ENCODE measurements at regions not wholly inside any gene's neighbourhood (a gene's known extent, or its start where the extent isn't known, plus 50 kb on each side); places are given as distances from the start of the nearest gene placed in this dataset.

GRCh38 chr14:35985474-35986218, 159.5 kb downstream of the BRMS1L start:
- Histone ChIP-seq H3K9me3 (no peaks in the 10 kb centered on the region), H3K27me3 (no peaks in the 10 kb centered on the region), H3K27ac (no peak overlapping the region), H3K4me1 (no peaks in the 10 kb centered on the region), H3K4me3 (no peak overlapping the region), H3K36me3 (ENCODE audit: low read depth, missing control alignments) (no peaks in the 10 kb centered on the region)
- TF ChIP-seq POLR2A (IDR thresholded peaks at IDR 0.05) = no peak
- peak in 1 of 3 experiments; percentile 13 for TF ChIP-seq CTCF (IDR thresholded peaks at IDR 0.05)
- no peak for DNase-seq
- WGBS, 2 donors = 49 to 63% methylated on average over 5 of the region's 5 CpGs
- intact Hi-C loops (cut with DNase I; ENCODE audit: low total_unique reads) = no loop called here

GRCh38 chr14:35979531-35979930, 153.4 kb downstream of the BRMS1L start:
- Histone ChIP-seq H3K36me3 (ENCODE audit: low read depth, missing control alignments) (no peaks in the 10 kb centered on the region), H3K4me1 (no peaks in the 10 kb centered on the region), H3K27ac (no peak overlapping the region), H3K9me3 (no peaks in the 10 kb centered on the region), H3K27me3 (no peaks in the 10 kb centered on the region), H3K4me3 (no peak overlapping the region)
- WGBS, 2 donors = 56 to 61% methylated on average over 6 of the region's 6 CpGs
- TF ChIP-seq CTCF (IDR thresholded peaks at IDR 0.05) = no peak
- no peak for TF ChIP-seq POLR2A (IDR thresholded peaks at IDR 0.05)
- DNase-seq = no peak
- intact Hi-C loops (cut with DNase I; ENCODE audit: low total_unique reads) = no loop called here

- intact Hi-C loops (cut with DNase I; ENCODE audit: low total_unique reads) = no loop called here
- H3K4me3 ChIP-seq = no peak overlapping the region
- 65 to 67% methylated on average over 6 of the region's 6 CpGs for WGBS, 2 donors
- no peak for DNase-seq
- H3K9me3 ChIP-seq = no peaks in the 10 kb centered on the region
- no peaks in the 10 kb centered on the region for H3K27me3 ChIP-seq
- no peaks in the 10 kb centered on the region for H3K36me3 ChIP-seq (ENCODE audit: low read depth, missing control alignments)
- no peak for TF ChIP-seq POLR2A (IDR thresholded peaks at IDR 0.05)
- no peak for TF ChIP-seq CTCF (IDR thresholded peaks at IDR 0.05)
- H3K27ac ChIP-seq = no peak overlapping the region
- no peaks in the 10 kb centered on the region for H3K4me1 ChIP-seq
These were observed 152.4 kb downstream of the BRMS1L start for GRCh38 chr14:35978561-35978960.

- no peak overlapping the region for H3K27ac ChIP-seq
- no peaks in the 10 kb centered on the region for H3K27me3 ChIP-seq
- intact Hi-C loops (cut with DNase I; ENCODE audit: low total_unique reads) = no loop called here
- DNase-seq = no peak
- no peaks in the 10 kb centered on the region for H3K9me3 ChIP-seq
- no peak overlapping the region for H3K4me3 ChIP-seq
- TF ChIP-seq CTCF (IDR thresholded peaks at IDR 0.05) (no peak), POLR2A (IDR thresholded peaks at IDR 0.05) (no peak)
- no peaks in the 10 kb centered on the region for H3K36me3 ChIP-seq (ENCODE audit: low read depth, missing control alignments)
- no peaks in the 10 kb centered on the region for H3K4me1 ChIP-seq
- 92 to 98% methylated on average over 4 of the region's 4 CpGs for WGBS, 2 donors
These were observed 149.7 kb downstream of the BRMS1L start for GRCh38 chr14:35975814-35976213.

- intact Hi-C loops (cut with DNase I; ENCODE audit: low total_unique reads) = no loop called here
- no peaks in the 10 kb centered on the region for H3K4me1 ChIP-seq
- no peaks in the 10 kb centered on the region for H3K36me3 ChIP-seq (ENCODE audit: low read depth, missing control alignments)
- no peaks in the 10 kb centered on the region for H3K9me3 ChIP-seq
- H3K4me3 ChIP-seq = no peak overlapping the region
- WGBS, 2 donors = 71 to 88% methylated on average over 1 of the region's 1 CpG
- no peak for DNase-seq
- no peaks in the 10 kb centered on the region for H3K27me3 ChIP-seq
- H3K27ac ChIP-seq = no peak overlapping the region
- TF ChIP-seq CTCF (IDR thresholded peaks at IDR 0.05) = no peak
- no peak for TF ChIP-seq POLR2A (IDR thresholded peaks at IDR 0.05)
These were observed 147.6 kb downstream of the BRMS1L start for GRCh38 chr14:35973770-35974169.
